Fibroblast of skin of scalp (primary cell): ENCODE measurements at regions not wholly inside any gene's neighbourhood (a gene's known extent, or its start where the extent isn't known, plus 50 kb on each side); places are given as distances from the start of the nearest gene placed in this dataset.

ENCODE experiments used
- DNase-seq: peaks from one replicate; pipeline ENCODE4 v3.0.0-alpha.2; 2013

- DNase-seq = no peak
These were observed 196.4 kb downstream of the NSUN3 start for GRCh38 chr3:94259291-94259690.

DNA sequence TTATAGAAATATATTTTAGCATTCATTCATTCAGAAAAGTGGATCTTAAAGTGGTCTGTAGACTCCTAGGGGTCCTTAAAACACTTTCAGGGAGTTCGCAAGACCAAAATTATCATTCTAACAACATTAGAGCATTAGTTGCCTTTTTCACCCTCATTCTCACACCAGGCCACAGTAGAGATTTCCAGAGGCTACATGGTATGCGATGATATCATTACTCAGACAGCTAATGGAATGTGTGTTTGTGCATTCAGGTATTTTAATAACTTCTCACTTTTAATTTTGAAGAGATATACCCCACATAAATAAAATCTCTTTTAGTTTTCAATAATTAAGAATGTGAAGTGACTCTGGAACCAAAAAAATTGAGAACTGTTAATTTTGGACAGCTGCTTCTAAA lies 206.9 kb downstream of the NSUN3 start:
- peak; percentile 57 for DNase-seq

GRCh38 chr3:94272016-94272415 lies 209.2 kb downstream of the NSUN3 start:
- DNase-seq = peak; percentile 39

DNA sequence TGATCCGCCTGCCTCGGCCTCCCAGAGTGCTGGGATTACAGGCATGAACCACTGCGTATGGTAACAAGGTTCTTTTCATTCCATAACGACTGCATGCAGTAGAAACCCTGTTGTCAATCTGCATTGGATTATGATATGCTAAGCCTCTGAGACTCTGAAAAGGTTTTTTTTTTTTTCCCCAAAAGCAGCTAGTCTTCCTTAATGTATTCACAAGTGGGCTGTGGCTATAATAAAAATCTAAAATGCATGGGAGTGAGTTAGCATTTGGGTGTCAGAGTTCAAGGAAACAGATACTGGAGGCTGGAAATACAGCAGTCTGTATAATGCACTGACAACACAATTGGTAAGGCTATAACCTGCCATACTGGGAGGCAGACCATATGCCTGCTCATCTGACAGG lies 218.1 kb downstream of the NSUN3 start:
- DNase-seq = no peak

- peak; percentile 14 for DNase-seq
These were observed 223.0 kb downstream of the NSUN3 start for GRCh38 chr3:94285872-94286271.

DNA sequence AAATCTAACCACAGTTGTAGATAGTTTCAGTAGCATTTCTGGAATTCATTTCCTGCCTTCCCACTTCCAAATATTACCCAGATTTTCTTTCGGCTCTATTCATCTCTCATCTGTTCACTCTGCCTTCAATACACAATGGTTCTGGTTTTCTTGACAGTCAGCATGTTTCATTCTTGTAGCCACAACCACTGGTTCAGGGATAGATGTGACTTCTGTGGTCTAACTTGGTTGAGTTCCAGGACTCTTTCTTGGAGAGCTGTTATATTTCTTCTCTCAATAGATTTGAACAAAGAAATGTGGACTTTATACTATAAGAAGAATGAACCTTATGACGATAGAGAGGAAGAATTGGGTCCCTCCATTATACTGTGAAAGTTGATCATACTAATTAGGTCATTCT lies 228.8 kb downstream of the NSUN3 start:
- DNase-seq = peak; percentile 16

DNA sequence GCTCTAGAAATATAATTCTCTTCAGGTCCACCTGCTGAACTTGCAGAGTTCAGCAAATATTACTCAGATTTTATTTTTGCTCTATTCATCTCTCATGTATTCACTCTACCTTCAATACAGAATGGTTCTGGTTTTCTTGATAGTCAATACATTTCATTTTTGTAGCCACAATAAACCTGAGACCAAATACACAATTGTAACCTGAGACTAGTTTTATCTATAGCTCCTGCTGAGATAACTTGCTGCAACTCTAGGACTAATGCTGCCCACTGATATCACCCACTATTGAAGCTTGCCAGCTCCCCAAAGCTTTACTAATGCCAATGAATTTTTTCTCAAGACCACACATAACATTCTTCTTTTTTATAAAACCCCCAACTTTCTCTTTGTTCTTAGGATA lies 229.3 kb downstream of the NSUN3 start:
- no peak for DNase-seq

- no peak for DNase-seq
These were observed 230.9 kb downstream of the NSUN3 start for GRCh38 chr3:94293793-94294195.

DNA sequence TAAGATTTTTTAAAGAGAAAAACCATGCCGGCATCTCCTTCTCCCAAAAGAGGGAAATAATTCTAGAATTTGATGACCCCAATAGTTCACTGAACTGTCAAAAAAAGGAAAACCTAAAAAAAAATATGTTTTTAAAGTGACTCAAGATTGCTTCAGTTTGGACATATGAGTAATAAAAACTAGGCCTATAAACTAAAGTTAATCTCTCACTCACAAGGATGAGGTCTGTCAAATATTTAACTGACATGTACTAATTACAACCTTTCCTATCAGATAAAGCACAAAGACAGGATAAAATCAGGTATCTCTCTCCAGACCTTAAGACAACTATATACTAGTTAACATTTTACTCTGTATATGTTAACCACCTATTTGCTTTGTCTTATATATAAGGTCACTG lies 231.9 kb downstream of the NSUN3 start:
- DNase-seq = no peak

- no peak for DNase-seq
These were observed 236.9 kb downstream of the NSUN3 start for GRCh38 chr3:94299716-94300115.

DNA sequence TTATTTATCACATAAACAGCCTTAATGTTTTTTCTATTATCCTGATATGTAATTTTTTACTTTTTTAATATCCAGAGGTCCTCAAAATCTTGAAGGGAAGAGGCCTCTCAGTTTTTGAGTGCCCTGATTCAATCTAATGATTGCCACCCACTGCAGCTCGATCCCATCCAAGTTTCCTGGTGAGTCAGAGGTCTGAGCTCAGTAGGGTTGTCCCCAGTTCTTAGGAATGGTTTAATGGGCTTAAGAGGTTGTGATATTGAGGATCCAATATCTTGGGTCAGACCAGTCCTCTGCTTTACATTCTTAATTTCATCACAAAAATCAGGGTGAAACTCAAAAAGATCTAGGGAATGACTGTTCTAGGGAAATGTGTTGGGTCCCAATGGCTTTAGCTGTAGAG lies 238.5 kb downstream of the NSUN3 start:
- no peak for DNase-seq

DNA sequence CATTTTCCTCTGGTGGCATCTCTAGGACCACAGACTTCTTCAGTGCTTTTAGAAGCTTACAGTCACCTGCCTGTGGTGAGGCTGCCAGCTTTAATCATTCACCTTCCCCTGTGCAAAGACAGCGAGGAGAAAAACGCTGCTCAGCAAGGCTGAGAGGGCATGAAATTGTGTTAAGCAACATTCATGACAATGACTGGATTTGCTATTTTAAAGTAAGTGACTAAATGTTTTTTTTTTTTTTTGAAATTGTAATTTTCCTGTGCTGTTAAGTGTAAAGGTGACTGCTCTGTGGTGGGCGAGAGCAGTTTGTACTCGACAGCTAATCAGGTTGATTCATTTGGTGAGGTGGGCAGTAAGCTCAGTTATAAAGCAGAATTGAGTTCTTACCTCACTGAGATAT lies 240.4 kb downstream of the NSUN3 start:
- no peak for DNase-seq

GRCh38 chr3:94303897-94304296 lies 241.0 kb downstream of the NSUN3 start:
- peak; percentile 40 for DNase-seq

GRCh38 chr3:94304954-94305353 lies 242.1 kb downstream of the NSUN3 start:
- DNase-seq = no peak

- no peak for DNase-seq
These were observed 243.2 kb downstream of the NSUN3 start for GRCh38 chr3:94305835-94306611.

- DNase-seq = no peak
These were observed 244.7 kb downstream of the NSUN3 start for GRCh38 chr3:94307588-94307987.

DNA sequence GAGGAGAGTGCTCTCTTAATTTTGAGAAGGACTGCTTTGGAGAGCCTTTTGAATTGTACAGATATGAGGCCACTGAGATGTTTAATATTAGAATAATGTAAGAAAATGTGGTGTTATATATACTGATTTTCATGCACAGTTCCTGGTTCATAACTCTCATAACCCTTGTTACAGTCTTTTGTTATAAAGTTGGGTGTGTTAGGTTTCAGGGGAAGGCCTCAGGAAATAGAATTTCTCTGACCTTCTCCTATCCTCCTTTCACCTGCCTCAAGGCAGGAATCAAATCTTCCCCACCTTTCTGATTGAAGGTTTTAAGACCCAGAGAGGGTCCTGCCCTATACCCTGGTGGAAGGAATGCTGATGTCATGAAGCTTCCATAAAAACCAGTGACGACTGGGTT lies 245.9 kb downstream of the NSUN3 start:
- DNase-seq = no peak

DNA sequence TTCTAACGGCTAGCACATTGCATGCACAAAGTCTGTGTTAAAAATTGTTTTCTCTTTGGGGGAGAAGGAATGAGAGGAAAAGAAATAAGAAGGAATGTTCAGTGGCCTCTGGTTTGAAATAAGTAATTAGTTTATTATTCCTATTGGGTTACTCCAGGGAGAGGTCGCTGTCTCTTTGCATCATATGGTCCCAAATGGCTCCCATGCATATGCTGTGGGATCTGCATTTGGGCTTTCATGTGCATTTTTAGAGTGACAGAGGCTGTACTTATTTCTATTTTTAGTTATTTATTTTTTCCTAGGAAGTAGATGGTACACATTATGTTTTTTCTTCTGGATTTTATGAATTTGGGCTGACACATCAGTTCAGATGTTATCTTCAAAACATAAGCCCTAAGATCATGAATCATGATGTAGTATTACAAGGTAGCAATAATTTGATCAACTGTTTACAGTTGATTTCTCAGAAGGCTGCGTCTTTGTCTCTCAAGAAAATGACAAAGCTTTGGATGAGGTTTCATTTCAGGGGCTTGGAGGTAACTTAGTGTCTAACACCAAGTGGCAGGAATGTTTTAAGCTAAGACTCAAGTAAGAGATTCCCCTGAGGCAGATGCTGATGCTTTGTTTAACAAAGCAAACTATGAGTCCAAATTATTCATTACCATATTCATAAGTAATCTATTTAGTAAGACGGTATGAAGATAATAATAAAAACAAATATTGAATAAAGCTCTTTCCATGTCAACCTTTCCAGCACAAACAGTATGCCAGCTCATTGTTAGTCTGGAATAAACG lies 247.7 kb downstream of the NSUN3 start:
- no peak for DNase-seq

- DNase-seq = no peak
These were observed 248.8 kb downstream of the NSUN3 start for GRCh38 chr3:94311651-94312050.

DNA sequence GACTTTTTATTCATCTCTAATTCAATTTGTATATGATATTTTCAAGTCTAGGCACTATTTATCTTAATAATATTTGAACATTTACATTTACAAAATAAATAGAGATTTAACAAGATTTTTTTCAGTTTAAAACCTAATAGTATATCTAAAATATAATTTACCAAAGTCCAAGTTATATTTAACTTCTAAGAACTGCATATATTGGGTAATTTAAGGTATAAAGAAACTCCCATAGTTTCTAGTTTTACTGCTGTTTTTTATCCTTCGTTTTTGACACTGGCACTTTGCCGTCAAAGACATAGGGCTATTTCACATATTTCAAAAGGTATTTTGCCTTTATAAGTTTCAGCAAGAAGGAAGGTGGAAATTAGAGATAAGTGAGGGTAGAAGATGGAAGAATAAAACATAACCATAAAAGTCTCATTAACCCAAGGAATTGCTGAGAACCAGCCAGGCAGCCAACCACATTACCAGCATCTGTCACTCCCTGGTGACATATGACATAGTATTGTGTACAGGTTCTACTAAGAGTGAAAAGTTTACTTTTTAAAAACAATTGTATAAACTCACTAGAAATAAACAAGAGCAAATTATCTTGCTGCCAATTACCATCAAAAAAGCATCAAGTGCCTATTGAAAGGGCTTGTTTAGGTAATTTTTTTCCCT lies 251.5 kb downstream of the NSUN3 start:
- no peak for DNase-seq

DNA sequence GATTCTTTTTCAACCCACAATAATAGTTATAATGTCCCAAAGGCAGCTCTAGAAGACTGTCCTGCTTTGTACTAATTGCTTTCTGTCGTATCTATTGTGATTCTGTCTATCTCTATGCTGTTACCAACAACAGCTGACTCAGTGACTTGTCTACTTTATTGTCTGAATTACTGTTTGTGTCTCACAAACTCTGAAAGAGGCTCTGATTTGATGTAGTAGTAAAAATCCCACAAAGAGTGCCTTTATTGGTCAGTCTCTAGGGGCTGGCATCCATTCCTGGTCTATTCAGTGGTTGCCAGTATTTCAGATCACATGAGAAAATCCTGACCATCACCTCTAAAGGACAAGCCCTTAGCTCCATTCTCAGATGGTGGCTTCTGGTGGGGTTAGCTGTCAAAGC lies 254.2 kb downstream of the NSUN3 start:
- DNase-seq = no peak

- no peak for DNase-seq
These were observed 260.7 kb downstream of the NSUN3 start for GRCh38 chr3:94323596-94323995.

DNA sequence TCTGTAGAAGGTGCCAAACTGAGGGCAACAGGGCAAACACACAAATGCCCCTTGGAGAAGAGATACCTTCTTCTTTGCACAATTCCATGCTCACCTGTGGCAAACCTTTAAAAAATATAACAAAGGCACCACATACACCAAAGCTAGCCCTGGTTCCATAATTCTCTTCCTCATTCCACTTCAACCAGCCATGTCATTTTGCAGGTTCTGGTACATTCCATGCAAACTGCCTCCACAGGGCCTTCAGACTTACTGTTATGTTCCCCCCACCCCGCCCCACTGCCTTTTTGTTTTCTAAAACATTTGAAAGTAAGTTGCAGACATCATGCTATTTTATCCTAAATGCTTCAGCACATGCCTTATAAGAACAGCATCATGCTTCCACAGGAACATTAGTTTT lies 269.0 kb downstream of the NSUN3 start:
- no peak for DNase-seq
